NCI-H2107 treated with DMSO at 0.1 percent for 48 hours (cell line): ENCODE measurements at regions not wholly inside any gene's neighbourhood (a gene's known extent, or its start where the extent isn't known, plus 50 kb on each side); places are given as distances from the start of the nearest gene placed in this dataset.
"Not testable (repeated sequence)": the region's sequence is repeated elsewhere in the genome, so short reads cannot be mapped to it uniquely, and the experiment has no call there.

Experiments used
- DNase-seq: peaks from one replicate; lab custom pipeline; 2025; ENCODE audit not compliant: unreplicated experiment; lab: John Stamatoyannopoulos, UW

- DNase-seq: no peak
Observed at GRCh38 chr9:38195737-38196161, 126.7 kb upstream of the SHB start.

DNA sequence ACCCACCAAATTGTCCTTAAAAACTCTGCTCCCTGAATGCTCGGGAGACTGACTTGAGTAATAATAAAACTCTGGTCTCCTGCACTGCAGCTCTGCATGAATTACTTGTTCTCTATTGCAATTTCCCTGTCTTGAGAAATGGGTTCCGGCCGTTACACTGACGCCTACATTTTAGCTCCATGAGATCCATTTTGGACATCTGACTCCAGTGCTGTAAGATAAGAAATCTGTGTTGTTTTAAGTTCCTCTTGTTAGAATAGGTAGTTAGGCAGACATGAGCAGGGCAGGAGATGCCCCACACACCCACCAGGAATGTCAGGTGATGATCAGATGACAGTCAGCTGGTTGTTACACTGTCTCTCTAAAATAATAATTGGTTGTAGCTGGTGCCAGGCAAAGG, 125.8 kb upstream of the SHB start:
- DNase-seq: no peak

GRCh38 chr9:38192731-38193265, 123.8 kb upstream of the SHB start:
- DNase-seq: no peak

DNA sequence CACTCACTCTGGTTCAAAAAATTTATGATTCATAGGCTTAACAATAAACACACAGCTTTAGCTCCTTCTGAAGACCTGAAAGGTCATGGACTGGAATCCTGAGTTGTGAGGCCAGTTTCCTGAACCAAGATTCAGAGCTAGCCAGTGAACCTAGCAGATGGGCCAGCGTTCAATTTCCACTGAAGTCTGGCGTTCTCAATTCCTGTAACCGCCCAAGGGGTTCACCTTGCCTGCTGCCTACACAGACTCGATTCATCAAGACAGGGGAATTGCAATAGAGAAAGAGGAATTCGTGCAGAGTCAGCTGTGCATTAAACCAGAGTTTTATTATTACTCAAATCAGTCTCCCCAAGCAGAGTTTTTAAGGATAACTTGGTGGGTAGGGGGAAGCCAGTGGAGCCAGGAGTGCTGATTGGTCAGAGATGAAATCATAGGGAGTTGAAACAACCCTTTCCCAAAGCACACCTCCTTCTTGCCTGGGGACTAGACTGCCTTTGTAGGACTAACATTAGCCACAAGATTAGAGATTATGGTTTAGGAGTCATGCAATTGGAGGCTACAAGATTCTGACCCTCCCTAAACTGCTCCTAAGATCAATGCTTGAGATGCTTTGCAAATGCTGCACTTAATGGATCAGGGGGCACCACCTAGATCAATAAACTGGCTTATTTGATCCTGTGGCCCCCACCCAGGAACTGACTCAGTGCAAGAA, 117.5 kb upstream of the SHB start:
- no peak for DNase-seq

DNA sequence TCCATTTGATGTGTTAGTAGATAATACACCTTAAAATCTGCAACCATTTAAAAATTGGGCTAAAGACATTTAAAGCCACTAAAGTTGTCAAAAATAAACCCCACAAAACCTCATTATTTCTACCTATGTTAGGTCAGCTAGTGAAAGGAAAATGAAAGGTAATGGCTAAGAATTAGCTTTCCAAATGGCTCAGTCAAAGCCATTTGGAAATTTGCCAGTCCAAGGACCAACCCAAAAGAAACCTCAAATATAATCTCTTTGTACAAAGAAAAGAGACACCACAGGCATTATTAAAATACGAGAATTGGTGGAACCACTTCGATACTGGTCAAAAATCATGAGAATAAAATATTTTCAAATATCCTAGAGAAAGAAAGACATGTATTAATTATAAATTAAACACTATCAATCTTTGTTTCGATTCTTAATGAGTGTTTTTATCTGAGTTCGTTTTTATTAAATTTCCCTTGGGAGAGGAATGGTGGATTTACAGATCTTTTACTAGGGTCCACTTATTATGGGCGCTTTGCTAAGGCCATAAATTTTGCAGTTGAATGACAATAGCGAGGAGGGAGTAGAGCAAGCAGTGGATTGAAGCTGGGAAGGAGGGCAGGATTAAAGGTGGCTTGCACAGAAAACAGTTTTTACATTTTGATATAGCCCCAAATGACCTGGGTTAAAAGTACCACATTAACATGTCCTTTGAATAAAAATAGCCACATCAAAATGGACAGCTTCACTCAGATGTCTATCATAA, 116.8 kb upstream of the SHB start:
- DNase-seq: no peak

DNA sequence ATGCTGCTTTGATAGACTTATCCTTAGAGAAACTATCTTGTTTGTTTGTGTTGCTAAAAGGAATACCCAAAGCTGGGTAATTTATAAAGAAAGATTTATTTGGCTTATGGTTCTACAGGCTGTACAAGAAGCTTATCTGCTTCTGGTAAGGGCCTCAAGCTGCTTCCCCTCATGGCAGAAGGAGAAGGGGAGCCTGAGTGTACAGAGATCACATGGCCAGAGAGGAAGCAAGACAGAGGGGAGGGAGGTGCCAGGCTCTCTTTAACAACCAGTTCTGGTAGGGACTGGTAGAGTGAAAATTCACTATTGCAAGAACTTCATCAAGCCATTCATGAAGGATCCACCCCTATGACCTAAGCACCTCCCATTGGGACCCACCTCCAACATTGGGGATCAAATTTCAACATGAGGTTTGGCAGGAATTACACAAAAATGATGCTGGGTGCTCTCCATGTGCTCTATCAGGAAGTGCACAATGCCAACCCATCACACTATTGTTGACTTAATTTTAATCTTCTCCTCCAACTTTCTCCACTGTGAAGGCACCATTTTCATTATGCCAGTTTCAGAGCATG, 115.1 kb upstream of the SHB start:
- DNase-seq: no peak

- DNase-seq: peak; percentile 31
Observed at GRCh38 chr9:38182321-38182720, 113.3 kb upstream of the SHB start.

- DNase-seq: no peak
Observed at GRCh38 chr9:38181866-38182265, 112.8 kb upstream of the SHB start.

- no peak for DNase-seq
Observed at GRCh38 chr9:38181232-38181631, 112.2 kb upstream of the SHB start.

GRCh38 chr9:38180656-38181055, 111.6 kb upstream of the SHB start:
- DNase-seq: no peak

DNA sequence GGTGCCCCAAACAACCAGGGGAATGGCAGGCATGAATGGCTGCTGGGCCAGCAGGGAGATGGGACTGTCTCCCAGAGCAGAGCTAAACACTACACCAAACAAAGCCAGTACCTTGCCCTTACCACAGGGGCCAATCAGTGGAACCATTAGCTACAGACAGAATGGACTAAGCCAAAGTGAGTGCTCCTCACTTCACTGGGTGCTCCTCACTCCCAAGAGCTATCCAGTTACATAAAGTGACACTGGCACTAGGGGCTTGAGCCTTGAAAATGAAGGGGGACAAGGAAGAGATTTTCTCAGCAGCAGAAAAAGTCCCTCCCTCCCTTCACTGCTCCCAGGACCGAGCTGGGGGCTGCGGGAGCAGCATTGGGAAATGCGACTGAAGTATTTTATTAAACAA, 110.9 kb upstream of the SHB start:
- DNase-seq: no peak

- no peak for DNase-seq
Observed at GRCh38 chr9:38178237-38178636, 109.2 kb upstream of the SHB start.

GRCh38 chr9:38177680-38178079, 108.7 kb upstream of the SHB start:
- no peak for DNase-seq

GRCh38 chr9:38176251-38176650, 107.2 kb upstream of the SHB start:
- no peak for DNase-seq

DNA sequence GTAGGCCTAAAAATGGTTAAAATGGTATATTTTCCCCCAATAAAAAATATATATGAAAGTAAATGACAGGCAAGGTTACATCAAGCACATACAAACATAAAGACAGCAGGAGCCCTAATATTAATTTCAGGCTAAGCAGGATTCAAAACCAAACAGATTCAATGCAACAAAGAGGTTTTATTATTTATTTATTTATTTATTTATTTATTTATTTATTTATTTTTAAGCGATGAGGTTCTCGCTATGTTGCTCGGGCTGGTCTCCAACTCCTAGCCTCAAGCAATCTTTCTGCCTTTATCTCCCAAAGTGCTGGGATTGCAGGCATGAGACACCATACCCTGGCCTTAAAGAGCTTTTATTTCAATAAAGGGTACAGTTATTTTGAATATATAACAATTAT, 106.4 kb upstream of the SHB start:
- DNase-seq: no peak

GRCh38 chr9:38172586-38172985, 103.6 kb upstream of the SHB start:
- DNase-seq: no peak

- DNase-seq: no peak
Observed at GRCh38 chr9:38171926-38172325, 102.9 kb upstream of the SHB start.

DNA sequence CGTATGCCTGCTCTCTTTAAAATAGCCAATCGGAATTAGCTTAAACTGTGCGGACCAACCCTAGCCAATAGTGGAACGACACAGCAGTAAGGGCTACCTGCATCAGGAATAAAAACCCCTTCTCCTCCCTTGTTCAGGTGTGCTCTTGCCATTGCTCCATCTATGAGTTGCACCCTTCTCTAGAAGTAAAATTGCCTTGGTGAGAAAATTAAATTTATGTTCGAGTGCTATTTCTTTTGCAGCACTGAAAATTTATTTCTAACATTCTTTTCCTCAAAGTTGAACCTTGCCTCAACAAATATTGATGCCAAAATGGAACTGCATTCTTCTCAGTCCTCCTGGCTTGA, 102.5 kb upstream of the SHB start:
- DNase-seq: no peak

GRCh38 chr9:38170763-38171537, 101.9 kb upstream of the SHB start:
- DNase-seq: not testable (repeated sequence)

- not testable (repeated sequence) for DNase-seq
Observed at GRCh38 chr9:38170155-38170554, 101.1 kb upstream of the SHB start.

DNA sequence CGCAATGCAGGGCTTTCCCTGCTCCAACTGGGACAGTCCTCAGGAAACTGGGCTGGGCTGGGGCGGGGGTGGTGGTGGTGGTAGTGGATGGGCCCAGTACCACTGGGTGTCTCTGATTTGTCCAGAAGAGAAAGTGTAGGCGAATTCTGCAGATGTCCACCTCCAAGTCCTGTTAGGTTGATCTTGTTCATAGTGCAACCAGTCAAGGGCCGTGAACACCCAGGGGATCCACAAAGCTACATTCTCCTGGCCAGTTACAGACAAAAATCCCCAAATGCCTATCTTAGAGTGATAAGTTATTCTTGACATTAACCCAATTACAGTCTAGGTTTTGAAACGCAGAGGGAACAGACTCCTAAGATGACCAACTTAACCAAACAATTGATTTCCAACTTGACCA, 97.5 kb upstream of the SHB start:
- no peak for DNase-seq
